ENCODE measurements at regions not wholly inside any gene's neighbourhood (a gene's known extent, or its start where the extent isn't known, plus 50 kb on each side); places are given as distances from the start of the nearest gene placed in this dataset.

- no peak for TF ChIP-seq CTCF (IDR thresholded peaks at IDR 0.05; ENCODE audit: low read depth, low read length, poor library complexity, severe bottlenecking)
- TF ChIP-seq EZH2phosphoT487 (IDR thresholded peaks at IDR 0.05; ENCODE audit: borderline replicate concordance, low read length), result no peak
- H3K27me3 ChIP-seq (ENCODE audit: control insufficient read depth, low read length), result no peaks in the 10 kb centered on the region
- H3K4me1 ChIP-seq (ENCODE audit: control insufficient read depth, low read length), result no peaks in the 10 kb centered on the region
- no peaks in the 10 kb centered on the region for H3F3A ChIP-seq (ENCODE audit: control insufficient read depth, insufficient read depth)
- H3K4me3 ChIP-seq (ENCODE audit: low read length), result no peak overlapping the region
- H4K20me1 ChIP-seq (ENCODE audit: control insufficient read depth, insufficient read depth, low read depth, low read length), result no peaks in the 10 kb centered on the region
- H3K9me2 ChIP-seq (replicated peaks; ENCODE audit: control insufficient read depth, low read length), result no peaks in the 10 kb centered on the region
- no peaks in the 10 kb centered on the region for H3K79me2 ChIP-seq (ENCODE audit: control insufficient read depth, low read length)
- H3K36me3 ChIP-seq (ENCODE audit: control insufficient read depth, low read length), result no peaks in the 10 kb centered on the region
- no peak overlapping the region for H3K27ac ChIP-seq (ENCODE audit: low read depth, low read length)
- no peak overlapping the region for H3K4me2 ChIP-seq (ENCODE audit: low read length)
- no peaks in the 10 kb centered on the region for H3K9me3 ChIP-seq (ENCODE audit: control insufficient read depth, insufficient read depth, low read length)
Measured at GRCh38 chr18:68484241-68484640, 230.7 kb downstream of the TMX3 start.

GRCh38 chr18:68482815-68483214 lies 232.1 kb downstream of the TMX3 start:
- Histone ChIP-seq H4K20me1 (ENCODE audit: control insufficient read depth, insufficient read depth, low read depth, low read length) (no peaks in the 10 kb centered on the region), H3K4me3 (ENCODE audit: low read length) (no peak overlapping the region), H3K79me2 (ENCODE audit: control insufficient read depth, low read length) (no peaks in the 10 kb centered on the region), H3K4me2 (ENCODE audit: low read length) (no peak overlapping the region), H3K27me3 (ENCODE audit: control insufficient read depth, low read length) (no peaks in the 10 kb centered on the region), H3K36me3 (ENCODE audit: control insufficient read depth, low read length) (no peaks in the 10 kb centered on the region), H3F3A (ENCODE audit: control insufficient read depth, insufficient read depth) (no peaks in the 10 kb centered on the region), H3K27ac (ENCODE audit: low read depth, low read length) (no peak overlapping the region), H3K9me2 (replicated peaks; ENCODE audit: control insufficient read depth, low read length) (no peaks in the 10 kb centered on the region), H3K9me3 (ENCODE audit: control insufficient read depth, insufficient read depth, low read length) (no peaks in the 10 kb centered on the region), H3K4me1 (ENCODE audit: control insufficient read depth, low read length) (no peaks in the 10 kb centered on the region)
- TF ChIP-seq CTCF (IDR thresholded peaks at IDR 0.05; ENCODE audit: low read depth, low read length, poor library complexity, severe bottlenecking) (no peak), EZH2phosphoT487 (IDR thresholded peaks at IDR 0.05; ENCODE audit: borderline replicate concordance, low read length) (no peak)

- Histone ChIP-seq H3K4me2 (ENCODE audit: low read length) (no peak overlapping the region), H4K20me1 (ENCODE audit: control insufficient read depth, insufficient read depth, low read depth, low read length) (no peaks in the 10 kb centered on the region), H3K4me1 (ENCODE audit: control insufficient read depth, low read length) (no peaks in the 10 kb centered on the region), H3K79me2 (ENCODE audit: control insufficient read depth, low read length) (no peaks in the 10 kb centered on the region), H3K27me3 (ENCODE audit: control insufficient read depth, low read length) (no peaks in the 10 kb centered on the region), H3K9me2 (replicated peaks; ENCODE audit: control insufficient read depth, low read length) (no peaks in the 10 kb centered on the region), H3F3A (ENCODE audit: control insufficient read depth, insufficient read depth) (no peaks in the 10 kb centered on the region), H3K36me3 (ENCODE audit: control insufficient read depth, low read length) (no peaks in the 10 kb centered on the region), H3K4me3 (ENCODE audit: low read length) (no peak overlapping the region), H3K9me3 (ENCODE audit: control insufficient read depth, insufficient read depth, low read length) (no peaks in the 10 kb centered on the region), H3K27ac (ENCODE audit: low read depth, low read length) (no peak overlapping the region)
- TF ChIP-seq CTCF (IDR thresholded peaks at IDR 0.05; ENCODE audit: low read depth, low read length, poor library complexity, severe bottlenecking) (no peak), EZH2phosphoT487 (IDR thresholded peaks at IDR 0.05; ENCODE audit: borderline replicate concordance, low read length) (no peak)
Measured at GRCh38 chr18:68480196-68480595, 234.7 kb downstream of the TMX3 start.

- Histone ChIP-seq H3K36me3 (ENCODE audit: control insufficient read depth, low read length) (no peaks in the 10 kb centered on the region), H3K79me2 (ENCODE audit: control insufficient read depth, low read length) (no peaks in the 10 kb centered on the region), H3K4me3 (ENCODE audit: low read length) (no peak overlapping the region), H3K4me1 (ENCODE audit: control insufficient read depth, low read length) (no peaks in the 10 kb centered on the region), H3K9me2 (replicated peaks; ENCODE audit: control insufficient read depth, low read length) (no peaks in the 10 kb centered on the region), H3K9me3 (ENCODE audit: control insufficient read depth, insufficient read depth, low read length) (no peaks in the 10 kb centered on the region), H3K4me2 (ENCODE audit: low read length) (no peak overlapping the region), H3K27ac (ENCODE audit: low read depth, low read length) (no peak overlapping the region), H3F3A (ENCODE audit: control insufficient read depth, insufficient read depth) (no peaks in the 10 kb centered on the region), H3K27me3 (ENCODE audit: control insufficient read depth, low read length) (no peaks in the 10 kb centered on the region), H4K20me1 (ENCODE audit: control insufficient read depth, insufficient read depth, low read depth, low read length) (no peaks in the 10 kb centered on the region)
- no peak for TF ChIP-seq EZH2phosphoT487 (IDR thresholded peaks at IDR 0.05; ENCODE audit: borderline replicate concordance, low read length)
- TF ChIP-seq CTCF (IDR thresholded peaks at IDR 0.05; ENCODE audit: low read depth, low read length, poor library complexity, severe bottlenecking), result no peak
Measured at GRCh38 chr18:68478246-68478645, 236.7 kb downstream of the TMX3 start.
